ENCODE measurements at regions not wholly inside any gene's neighbourhood (a gene's known extent, or its start where the extent isn't known, plus 50 kb on each side); places are given as distances from the start of the nearest gene placed in this dataset.

DNA sequence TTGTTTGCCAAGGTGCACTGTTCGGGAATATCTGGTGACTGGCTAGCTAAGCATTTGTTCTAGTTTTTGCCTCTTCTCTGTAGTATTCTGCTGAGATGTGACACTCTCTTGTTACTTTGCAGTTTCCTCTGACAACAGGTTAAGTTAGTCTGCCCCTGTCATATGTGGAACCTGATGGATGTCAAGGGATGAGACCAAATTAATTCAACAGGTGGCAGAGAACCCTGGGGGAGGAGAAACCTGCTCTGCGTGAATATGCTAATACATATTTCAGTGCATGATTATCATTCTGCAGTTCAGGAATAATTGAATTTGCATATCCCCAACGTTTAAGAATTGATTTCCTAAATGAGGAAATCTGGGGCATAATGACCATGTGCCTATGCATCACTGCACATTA lies 777.3 kb downstream of the PDCD6IP start:
- H2AFZ ChIP-seq (ENCODE audit: insufficient read depth, low read depth, low read length, poor library complexity, severe bottlenecking): no peak overlapping the region
- DNase-seq (no peak), ATAC-seq (ENCODE audit: low read depth) (no peak)
- no peaks in the 10 kb centered on the region for H3K4me1 Mint-ChIP-seq
- no peak overlapping the region for H3K27ac ChIP-seq (ENCODE audit: low read length in 2 of 2)
- POLR2A ChIA-PET: no interaction called here
- WGBS (ENCODE audit: insufficient coverage): 100% methylated on average over 1 of the region's 3 CpGs
- no peaks in the 10 kb centered on the region for H3K27me3 ChIP-seq (replicated peaks in 1 of 4; ENCODE audit: control extremely low read depth in 1 of 4, control insufficient read depth in 3 of 4, insufficient read depth in 4 of 4, low read length in 3 of 4)
- no peaks in the 10 kb centered on the region for H3K4me1 ChIP-seq (ENCODE audit: control insufficient read depth in 2 of 2, insufficient read depth in 2 of 2, low read length in 2 of 2)
- H3K4me3 Mint-ChIP-seq: no peak overlapping the region
- no peak overlapping the region for H3K4me3 ChIP-seq (ENCODE audit: control extremely low read depth in 1 of 5, extremely low read depth in 1 of 5, insufficient read depth in 1 of 5, low read depth in 2 of 5, low read length in 4 of 5)
- no peak overlapping the region for H3K4me2 ChIP-seq (replicated peaks; ENCODE audit: low read depth, low read length, poor library complexity, severe bottlenecking)
- no peak overlapping the region for H3K27ac Mint-ChIP-seq
- H3K79me2 ChIP-seq (ENCODE audit: control insufficient read depth, insufficient read depth, low read length): no peaks in the 10 kb centered on the region
- H3K27me3 Mint-ChIP-seq: no peaks in the 10 kb centered on the region
- TF ChIP-seq, protein P1, sequence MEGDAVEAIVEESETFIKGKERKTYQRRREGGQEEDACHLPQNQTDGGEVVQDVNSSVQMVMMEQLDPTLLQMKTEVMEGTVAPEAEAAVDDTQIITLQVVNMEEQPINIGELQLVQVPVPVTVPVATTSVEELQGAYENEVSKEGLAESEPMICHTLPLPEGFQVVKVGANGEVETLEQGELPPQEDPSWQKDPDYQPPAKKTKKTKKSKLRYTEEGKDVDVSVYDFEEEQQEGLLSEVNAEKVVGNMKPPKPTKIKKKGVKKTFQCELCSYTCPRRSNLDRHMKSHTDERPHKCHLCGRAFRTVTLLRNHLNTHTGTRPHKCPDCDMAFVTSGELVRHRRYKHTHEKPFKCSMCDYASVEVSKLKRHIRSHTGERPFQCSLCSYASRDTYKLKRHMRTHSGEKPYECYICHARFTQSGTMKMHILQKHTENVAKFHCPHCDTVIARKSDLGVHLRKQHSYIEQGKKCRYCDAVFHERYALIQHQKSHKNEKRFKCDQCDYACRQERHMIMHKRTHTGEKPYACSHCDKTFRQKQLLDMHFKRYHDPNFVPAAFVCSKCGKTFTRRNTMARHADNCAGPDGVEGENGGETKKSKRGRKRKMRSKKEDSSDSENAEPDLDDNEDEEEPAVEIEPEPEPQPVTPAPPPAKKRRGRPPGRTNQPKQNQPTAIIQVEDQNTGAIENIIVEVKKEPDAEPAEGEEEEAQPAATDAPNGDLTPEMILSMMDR (IDR thresholded peaks at IDR 0.05): no peak
- TF ChIP-seq EZH2 (IDR thresholded peaks at IDR 0.05; ENCODE audit: borderline replicate concordance, insufficient read depth, low read depth, low read length, poor library complexity, severe bottlenecking): no peak
- H3K36me3 ChIP-seq (replicated peaks in 1 of 2; ENCODE audit: control extremely low read depth in 1 of 2, control insufficient read depth in 1 of 2, extremely low read depth in 1 of 2, insufficient read depth in 2 of 2, low read length in 1 of 2): no peaks in the 10 kb centered on the region
- intact Hi-C loops (cut with micrococcal nuclease): no loop called here
- H3K9me3 ChIP-seq (ENCODE audit: control extremely low read depth in 1 of 3, control insufficient read depth in 2 of 3, insufficient read depth in 1 of 3, low read length in 2 of 3): peaks cover 0 to 1% (median 0%) of the 10 kb centered on the region in 3 donors
- CTCF ChIA-PET: no interaction called here
- no peaks in the 10 kb centered on the region for H4K20me1 ChIP-seq (ENCODE audit: control insufficient read depth, insufficient read depth, low read length, poor library complexity, severe bottlenecking)
- no peaks in the 10 kb centered on the region for H3K9me3 Mint-ChIP-seq (ENCODE audit: insufficient read depth)
- no peak overlapping the region for H3K9ac ChIP-seq (ENCODE audit: low read length)

DNA sequence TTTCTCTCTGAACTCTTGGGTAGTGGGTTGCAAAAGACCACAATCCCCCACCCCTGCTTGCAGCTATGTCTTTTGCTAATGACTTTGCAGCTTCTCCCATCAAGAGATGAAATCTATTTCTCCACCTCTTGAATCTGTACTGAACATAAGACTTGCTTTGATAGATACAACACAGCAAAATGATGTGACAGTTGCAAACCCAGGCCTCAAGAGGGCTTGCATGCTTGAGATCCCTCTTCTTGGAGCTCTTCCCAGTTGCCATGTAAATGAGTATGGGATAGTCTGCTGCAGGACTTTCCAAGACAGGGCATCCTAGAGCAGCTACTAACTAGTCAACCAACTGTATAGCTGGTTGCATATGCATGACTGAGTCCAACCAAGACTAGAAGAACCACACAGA lies 783.6 kb downstream of the PDCD6IP start:
- no peaks in the 10 kb centered on the region for H3K9me3 ChIP-seq (ENCODE audit: control extremely low read depth in 1 of 3, control insufficient read depth in 2 of 3, insufficient read depth in 1 of 3, low read length in 2 of 3)
- no peak overlapping the region for H3K4me3 ChIP-seq (ENCODE audit: control extremely low read depth in 1 of 5, extremely low read depth in 1 of 5, insufficient read depth in 1 of 5, low read depth in 2 of 5, low read length in 4 of 5)
- H3K27me3 ChIP-seq (replicated peaks in 1 of 4; ENCODE audit: control extremely low read depth in 1 of 4, control insufficient read depth in 3 of 4, insufficient read depth in 4 of 4, low read length in 3 of 4): no peaks in the 10 kb centered on the region
- H4K20me1 ChIP-seq (ENCODE audit: control insufficient read depth, insufficient read depth, low read length, poor library complexity, severe bottlenecking): no peaks in the 10 kb centered on the region
- H3K9ac ChIP-seq (ENCODE audit: low read length): no peak overlapping the region
- no peaks in the 10 kb centered on the region for H3K4me1 Mint-ChIP-seq
- no peak for ATAC-seq (ENCODE audit: low read depth)
- H3K79me2 ChIP-seq (ENCODE audit: control insufficient read depth, insufficient read depth, low read length): no peaks in the 10 kb centered on the region
- ChIA-PET POLR2A (no interaction called here), CTCF (interaction anchor here (0.6 kb wide), 1 partner anchor 585 kb away, joined by 3 read pairs; no protein-coding TSS in a partner anchor)
- intact Hi-C loops (cut with micrococcal nuclease): no loop called here
- no peak overlapping the region for H3K27ac Mint-ChIP-seq
- no peak for DNase-seq
- H3K9me3 Mint-ChIP-seq (ENCODE audit: insufficient read depth): no peaks in the 10 kb centered on the region
- H3K27me3 Mint-ChIP-seq: no peaks in the 10 kb centered on the region
- H3K36me3 ChIP-seq (replicated peaks in 1 of 2; ENCODE audit: control extremely low read depth in 1 of 2, control insufficient read depth in 1 of 2, extremely low read depth in 1 of 2, insufficient read depth in 2 of 2, low read length in 1 of 2): no peaks in the 10 kb centered on the region
- no peak overlapping the region for H3K27ac ChIP-seq (ENCODE audit: low read length in 2 of 2)
- H3K4me1 ChIP-seq (ENCODE audit: control insufficient read depth in 2 of 2, insufficient read depth in 2 of 2, low read length in 2 of 2): no peaks in the 10 kb centered on the region
- no peak overlapping the region for H3K4me2 ChIP-seq (replicated peaks; ENCODE audit: low read depth, low read length, poor library complexity, severe bottlenecking)
- H2AFZ ChIP-seq (ENCODE audit: insufficient read depth, low read depth, low read length, poor library complexity, severe bottlenecking): no peak overlapping the region
- TF ChIP-seq, protein P1 (IDR thresholded peaks at IDR 0.05): no peak
- no peak for TF ChIP-seq EZH2 (IDR thresholded peaks at IDR 0.05; ENCODE audit: borderline replicate concordance, insufficient read depth, low read depth, low read length, poor library complexity, severe bottlenecking)
- H3K4me3 Mint-ChIP-seq: no peak overlapping the region
